ENCODE measurements at regions not wholly inside any gene's neighbourhood (a gene's known extent, or its start where the extent isn't known, plus 50 kb on each side); places are given as distances from the start of the nearest gene placed in this dataset.
A peak's percentile ranks its signal among the peaks of the same experiment; 100 is the strongest.

DNA sequence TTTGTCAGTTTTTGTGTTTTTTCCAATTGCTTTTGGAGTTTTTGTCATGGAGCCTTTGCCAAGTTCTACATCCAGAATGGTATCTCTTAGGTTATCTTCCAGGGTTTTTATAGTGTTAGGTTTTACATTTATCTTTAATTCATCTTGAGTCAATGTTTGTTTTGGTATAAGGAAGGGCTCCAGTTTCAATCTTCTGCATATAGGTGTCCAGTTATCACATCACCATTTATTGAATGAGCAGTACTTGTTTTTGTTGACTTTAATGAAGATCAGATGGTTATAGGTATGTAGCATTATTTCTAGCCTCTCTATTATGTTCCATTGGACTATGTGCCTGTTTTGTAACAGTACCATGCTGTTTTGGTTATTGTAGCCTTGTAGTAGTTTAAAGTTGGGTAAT is 1233.1 kb downstream of the PLA2G4A start:
- Histone ChIP-seq H3K27me3 (ENCODE audit: control insufficient read depth in 3 of 3, insufficient read depth in 3 of 3, low read length in 2 of 3) (no peaks in the 10 kb centered on the region), H3K9me3 (ENCODE audit: control insufficient read depth in 4 of 4, insufficient read depth in 3 of 4, low read length in 3 of 4) (peaks cover 0 to 5% (median 0%) of the 10 kb centered on the region in 4 donors), H3K4me3 (no peak overlapping the region), H3K4me1 (ENCODE audit: control insufficient read depth in 5 of 5, insufficient read depth in 5 of 5, low read length in 5 of 5) (no peaks in the 10 kb centered on the region), H3K36me3 (ENCODE audit: control insufficient read depth in 4 of 4, insufficient read depth in 4 of 4, low read length in 4 of 4) (no peaks in the 10 kb centered on the region), H3K9ac (ENCODE audit: insufficient read depth in 1 of 2, low read length in 2 of 2) (no peak overlapping the region), H3K27ac (ENCODE audit: low read depth in 1 of 2, low read length in 1 of 2) (no peak overlapping the region)
- no peak for ATAC-seq (ENCODE audit: insufficient read depth, low FRiP score)
- TF ChIP-seq, protein P1, sequence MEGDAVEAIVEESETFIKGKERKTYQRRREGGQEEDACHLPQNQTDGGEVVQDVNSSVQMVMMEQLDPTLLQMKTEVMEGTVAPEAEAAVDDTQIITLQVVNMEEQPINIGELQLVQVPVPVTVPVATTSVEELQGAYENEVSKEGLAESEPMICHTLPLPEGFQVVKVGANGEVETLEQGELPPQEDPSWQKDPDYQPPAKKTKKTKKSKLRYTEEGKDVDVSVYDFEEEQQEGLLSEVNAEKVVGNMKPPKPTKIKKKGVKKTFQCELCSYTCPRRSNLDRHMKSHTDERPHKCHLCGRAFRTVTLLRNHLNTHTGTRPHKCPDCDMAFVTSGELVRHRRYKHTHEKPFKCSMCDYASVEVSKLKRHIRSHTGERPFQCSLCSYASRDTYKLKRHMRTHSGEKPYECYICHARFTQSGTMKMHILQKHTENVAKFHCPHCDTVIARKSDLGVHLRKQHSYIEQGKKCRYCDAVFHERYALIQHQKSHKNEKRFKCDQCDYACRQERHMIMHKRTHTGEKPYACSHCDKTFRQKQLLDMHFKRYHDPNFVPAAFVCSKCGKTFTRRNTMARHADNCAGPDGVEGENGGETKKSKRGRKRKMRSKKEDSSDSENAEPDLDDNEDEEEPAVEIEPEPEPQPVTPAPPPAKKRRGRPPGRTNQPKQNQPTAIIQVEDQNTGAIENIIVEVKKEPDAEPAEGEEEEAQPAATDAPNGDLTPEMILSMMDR (IDR thresholded peaks at IDR 0.05; ENCODE audit: control extremely low read depth, extremely low read depth): no peak
- DNase-seq: peak in 1 of 3 donors; percentile 1

DNA sequence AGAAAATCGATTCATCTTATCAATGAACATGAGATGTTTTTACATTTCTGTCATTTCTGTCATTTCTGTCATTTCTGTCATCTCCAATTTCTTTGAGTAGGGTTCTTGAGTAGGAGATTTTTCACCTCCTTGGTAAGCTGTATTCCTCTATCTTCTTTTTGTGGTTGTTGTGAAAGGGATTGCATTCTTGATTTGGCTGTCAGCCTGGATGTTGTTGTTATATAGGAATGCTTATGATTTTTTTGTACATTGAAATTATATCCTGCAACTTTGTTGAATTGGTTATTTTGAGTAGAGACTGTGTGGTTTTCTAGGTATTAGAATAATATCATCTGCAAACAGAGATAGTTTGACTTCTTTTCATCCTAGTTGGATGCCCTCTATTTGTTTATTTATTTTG is 1233.7 kb downstream of the PLA2G4A start:
- H3K9me3 ChIP-seq (ENCODE audit: control insufficient read depth in 4 of 4, insufficient read depth in 3 of 4, low read length in 3 of 4): peaks cover 0 to 4% (median 0%) of the 10 kb centered on the region in 4 donors

DNA sequence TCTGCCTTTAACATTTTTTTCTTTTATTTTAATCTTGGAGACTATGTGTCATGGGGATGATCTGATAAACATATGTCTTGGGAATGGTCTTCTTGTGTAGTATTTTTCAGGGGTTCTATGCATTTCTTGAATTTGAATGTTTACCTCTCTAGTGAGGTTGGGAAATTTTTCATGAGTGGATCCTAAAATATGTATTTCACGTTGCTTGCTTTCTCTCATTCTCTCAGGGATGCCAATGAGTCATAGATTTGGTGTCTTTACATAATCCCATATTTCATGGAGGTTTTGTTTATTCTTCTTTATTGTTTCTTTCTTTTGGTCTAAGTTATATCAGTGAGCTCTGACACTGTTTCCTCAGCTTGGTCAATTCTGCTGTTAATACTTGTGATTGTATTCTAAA is 1237.2 kb downstream of the PLA2G4A start:
- Histone ChIP-seq H3K4me3 (no peak overlapping the region), H3K27me3 (ENCODE audit: control insufficient read depth in 3 of 3, insufficient read depth in 3 of 3, low read length in 2 of 3) (no peaks in the 10 kb centered on the region), H3K9ac (ENCODE audit: insufficient read depth in 1 of 2, low read length in 2 of 2) (no peak overlapping the region), H3K36me3 (ENCODE audit: control insufficient read depth in 4 of 4, insufficient read depth in 4 of 4, low read length in 4 of 4) (no peaks in the 10 kb centered on the region), H3K4me1 (ENCODE audit: control insufficient read depth in 5 of 5, insufficient read depth in 5 of 5, low read length in 5 of 5) (no peaks in the 10 kb centered on the region), H3K9me3 (ENCODE audit: control insufficient read depth in 4 of 4, insufficient read depth in 3 of 4, low read length in 3 of 4) (peaks cover 0 to 5% (median 3%) of the 10 kb centered on the region in 4 donors), H3K27ac (ENCODE audit: low read depth in 1 of 2, low read length in 1 of 2) (no peak overlapping the region)
- TF ChIP-seq, protein P1 (IDR thresholded peaks at IDR 0.05; ENCODE audit: control extremely low read depth, extremely low read depth): no peak
- DNase-seq: no peak
- 71 to 91% methylated on average over 1 of the region's 1 CpG for WGBS, 2 donors
- ATAC-seq (ENCODE audit: insufficient read depth, low FRiP score): no peak

More for the DNA sequence above, 1233.7 kb downstream of the PLA2G4A start:
- Histone ChIP-seq H3K36me3 (ENCODE audit: control insufficient read depth in 4 of 4, insufficient read depth in 4 of 4, low read length in 4 of 4) (no peaks in the 10 kb centered on the region), H3K9ac (ENCODE audit: insufficient read depth in 1 of 2, low read length in 2 of 2) (no peak overlapping the region), H3K4me1 (ENCODE audit: control insufficient read depth in 5 of 5, insufficient read depth in 5 of 5, low read length in 5 of 5) (no peaks in the 10 kb centered on the region), H3K27me3 (ENCODE audit: control insufficient read depth in 3 of 3, insufficient read depth in 3 of 3, low read length in 2 of 3) (no peaks in the 10 kb centered on the region), H3K27ac (ENCODE audit: low read depth in 1 of 2, low read length in 1 of 2) (no peak overlapping the region), H3K4me3 (no peak overlapping the region)
- 78 to 85% methylated on average over 1 of the region's 1 CpG for WGBS, 2 donors
- no peak for ATAC-seq (ENCODE audit: insufficient read depth, low FRiP score)
- TF ChIP-seq, protein P1 (IDR thresholded peaks at IDR 0.05; ENCODE audit: control extremely low read depth, extremely low read depth): no peak
- DNase-seq: peak in 2 of 3 donors; percentile 4 to 29

DNA sequence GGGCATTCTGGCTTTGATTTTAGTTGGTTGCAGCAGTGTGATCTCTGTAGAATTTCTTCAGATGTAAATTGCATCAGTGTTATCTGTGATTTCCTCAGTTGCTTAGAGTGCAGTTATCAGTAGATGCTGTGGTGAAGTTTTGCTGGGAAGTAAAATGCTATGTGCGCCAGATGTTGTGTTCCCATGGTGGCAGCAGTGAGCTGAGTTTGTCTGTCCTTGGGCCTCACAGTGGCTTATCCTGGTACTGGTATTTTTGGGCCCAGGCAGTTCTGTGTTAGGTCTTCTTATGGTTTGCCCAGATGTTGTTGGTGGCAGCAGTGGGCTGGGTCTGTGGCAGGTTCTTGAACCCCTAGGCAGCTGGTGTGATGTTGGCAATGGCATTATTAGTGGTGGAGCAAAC is 1242.1 kb downstream of the PLA2G4A start:
- H3K9me3 ChIP-seq (ENCODE audit: control insufficient read depth in 4 of 4, insufficient read depth in 3 of 4, low read length in 3 of 4): peaks cover 0 to 14% (median 3%) of the 10 kb centered on the region in 4 donors
- ATAC-seq (ENCODE audit: insufficient read depth, low FRiP score): no peak
- H3K27me3 ChIP-seq (ENCODE audit: control insufficient read depth in 3 of 3, insufficient read depth in 3 of 3, low read length in 2 of 3): no peaks in the 10 kb centered on the region
- WGBS, 2 donors: 57 to 93% methylated on average over 1 of the region's 1 CpG
- no peaks in the 10 kb centered on the region for H3K4me1 ChIP-seq (ENCODE audit: control insufficient read depth in 5 of 5, insufficient read depth in 5 of 5, low read length in 5 of 5)
- no peak for DNase-seq
- no peak overlapping the region for H3K9ac ChIP-seq (ENCODE audit: insufficient read depth in 1 of 2, low read length in 2 of 2)
- H3K27ac ChIP-seq (ENCODE audit: low read depth in 1 of 2, low read length in 1 of 2): no peak overlapping the region
- no peaks in the 10 kb centered on the region for H3K36me3 ChIP-seq (ENCODE audit: control insufficient read depth in 4 of 4, insufficient read depth in 4 of 4, low read length in 4 of 4)
- TF ChIP-seq, protein P1 (IDR thresholded peaks at IDR 0.05; ENCODE audit: control extremely low read depth, extremely low read depth): no peak
- H3K4me3 ChIP-seq: no peak overlapping the region
